A549 (cell line): ENCODE measurements at regions not wholly inside any gene's neighbourhood (a gene's known extent, or its start where the extent isn't known, plus 50 kb on each side); places are given as distances from the start of the nearest gene placed in this dataset.

Experiments used
- ATAC-seq, 2 experiments: fragments of 200-7000 bp in 1 of 2; fragments of >200 bp in 1 of 2; cut with Nextera tagmentation in 1 of 2; cut with Tn5 transposase in 1 of 2; 3 replicates each; pipeline versions ENCODE4 v1.8.0 to v1.9.1; 2018 to 2020; ENCODE audit warnings: mild to moderate bottlenecking in 1 of 2, moderate library complexity in 1 of 2
- CTCF ChIA-PET: fragments of 300-600 bp; sonication (Branson Sonifier 250); formaldehyde crosslinking; extraction: SDS; loops from one replicate; lab custom pipeline; 2021; ENCODE audit warnings: antibody characterized with exemption, inconsistent platforms; lab: Yijun Ruan, JAX
- POLR2A ChIA-PET: fragments of 350-600 bp; formaldehyde crosslinking; extraction: SDS; loops from one replicate; lab custom pipeline; 2021; ENCODE audit warnings: antibody characterized with exemption, inconsistent platforms; lab: Yijun Ruan, JAX
- DNase-seq, 2 experiments: peaks; one replicate each; pipeline versions ENCODE4 v3.0.0 to v3.0.0-alpha.2; 2011 to 2016; ENCODE audit warnings: low read depth in 1 of 2, low spot score in 1 of 2
- FAIRE-seq: peaks from 2 replicates; lab custom pipeline; 2011; peaks lifted over from hg19 to GRCh38; lab: Jason Lieb, UNC
- H3K27ac ChIP-seq, 2 experiments: fragments of >200 bp; sonication (Bioruptor Twin); formaldehyde crosslinking; 3 replicates each; pipeline ENCODE4 v1.5.1; 2016 to 2017
- H3K4me1 ChIP-seq: fragments of >200 bp; sonication (Bioruptor Twin); formaldehyde crosslinking; 3 replicates; pipeline ENCODE4 v1.6.1; 2016
- H3K4me2 ChIP-seq: fragments of >200 bp; sonication (Bioruptor Twin); formaldehyde crosslinking; 3 replicates; pipeline ENCODE4 v1.6.1; 2016
- H3K4me3 ChIP-seq: fragments of >200 bp; sonication (Bioruptor Twin); formaldehyde crosslinking; 3 replicates; pipeline ENCODE4 v1.5.1; 2016
- H3K9me3 ChIP-seq: fragments of >200 bp; sonication (Bioruptor Twin); formaldehyde crosslinking; 3 replicates; pipeline ENCODE4 v1.6.1; 2016
- BHLHE40 ChIP-seq: IDR thresholded peaks from 2 replicates; pipeline ENCODE4 v1.6.1; 2012; ENCODE audit warnings: low read depth, low read length, inconsistent platforms
- CBX8 ChIP-seq: fragments of 200-600 bp; sonication (generic); IDR thresholded peaks from 2 replicates; pipeline ENCODE4 v1.6.1; 2016
- CEBPB ChIP-seq, 2 experiments: fragments of >200 bp in 1 of 2; sonication (Bioruptor Twin) in 1 of 2; formaldehyde crosslinking in 1 of 2; IDR thresholded peaks; 2 replicates each; pipeline ENCODE4 v1.6.1; 2012 to 2016
- CHD4 ChIP-seq: fragments of 200-600 bp; sonication (generic); IDR thresholded peaks from 2 replicates; pipeline ENCODE4 v1.6.1; 2016; ENCODE audit warnings: antibody characterized with exemption, mild to moderate bottlenecking, borderline replicate concordance
- CTCF ChIP-seq: fragments of >200 bp; sonication (Bioruptor Twin); formaldehyde crosslinking; IDR thresholded peaks from 3 replicates; pipeline ENCODE4 v1.5.1; 2016
- EP300 ChIP-seq, 2 experiments: fragments of >200 bp; sonication (Bioruptor Twin); formaldehyde crosslinking; IDR thresholded peaks; 2 replicates in 1 of 2; 3 replicates in 1 of 2; pipeline ENCODE4 v1.6.1; 2016 to 2017
- FOSL2 ChIP-seq, 2 experiments: fragments of 450-650 bp in 1 of 2; fragments of >200 bp in 1 of 2; sonication (Bioruptor Twin) in 1 of 2; formaldehyde crosslinking; IDR thresholded peaks; 2 replicates each; pipeline versions ENCODE4 v1.5.0 to v1.6.1; 2016 to 2020; ENCODE audit warnings: mild to moderate bottlenecking in 1 of 2, moderate library complexity in 1 of 2
- GATA3 ChIP-seq: IDR thresholded peaks from 2 replicates; pipeline ENCODE4 v1.6.1; 2012; ENCODE audit warnings: borderline replicate concordance
- HDAC2 ChIP-seq: fragments of 200-600 bp; sonication (generic); IDR thresholded peaks from 2 replicates; pipeline ENCODE4 v1.6.1; 2016
- HEYL ChIP-seq: fragments of 250-450 bp; sonication (Bioruptor Pico); IDR thresholded peaks from 2 replicates; pipeline ENCODE4 v1.8.0; 2021; ENCODE audit warnings: mild to moderate bottlenecking, moderate library complexity
- HOXA7 ChIP-seq: fragments of 250-450 bp; sonication (Bioruptor Pico); IDR thresholded peaks from 2 replicates; pipeline ENCODE4 v1.5.0; 2020; ENCODE audit warnings: mild to moderate bottlenecking, moderate library complexity
- HOXB5 ChIP-seq: fragments of 250-450 bp; sonication (Bioruptor Pico); IDR thresholded peaks from 2 replicates; pipeline ENCODE4 v1.5.0; 2020; ENCODE audit warnings: mild to moderate bottlenecking, moderate library complexity
- JUN ChIP-seq, 2 experiments: fragments of >200 bp; sonication (Bioruptor Twin); formaldehyde crosslinking; IDR thresholded peaks; 2 replicates in 1 of 2; 3 replicates in 1 of 2; pipeline ENCODE4 v1.6.1; 2016 to 2017
- JUNB ChIP-seq: fragments of >200 bp; sonication (Bioruptor Twin); formaldehyde crosslinking; IDR thresholded peaks from 2 replicates; pipeline ENCODE4 v1.6.1; 2016
- KDM5A ChIP-seq: fragments of 200-600 bp; sonication (generic); IDR thresholded peaks from 2 replicates; pipeline ENCODE4 v1.6.1; 2016; ENCODE audit warnings: antibody characterized with exemption, mild to moderate bottlenecking
- MAZ ChIP-seq: fragments of 150-350 bp; IDR thresholded peaks from 2 replicates; pipeline ENCODE4 v1.6.1; 2014; ENCODE audit warnings: antibody characterized with exemption, low read depth, low read length, borderline replicate concordance
- MYC ChIP-seq: IDR thresholded peaks from 2 replicates; pipeline ENCODE4 v1.6.1; 2012; ENCODE audit warnings: mild to moderate bottlenecking, inconsistent platforms, low read length, improper control_type of control experiment, borderline replicate concordance
- NPAS2 ChIP-seq: fragments of 250-450 bp; sonication (Bioruptor Pico); IDR thresholded peaks from 2 replicates; pipeline ENCODE4 v1.8.0; 2022; ENCODE audit warnings: mild to moderate bottlenecking, moderate library complexity, borderline replicate concordance
- PHF8 ChIP-seq: fragments of 200-600 bp; sonication (generic); IDR thresholded peaks from 2 replicates; pipeline ENCODE4 v1.6.1; 2016; ENCODE audit warnings: low read depth, mild to moderate bottlenecking, antibody characterized with exemption, moderate library complexity, borderline replicate concordance
- POLR2AphosphoS2 ChIP-seq: conservative IDR thresholded peaks from 2 replicates; pipeline ENCODE4 v1.6.1; 2012; ENCODE audit warnings: low read length, improper control_type of control experiment, inconsistent platforms
- RARB ChIP-seq: fragments of 250-450 bp; sonication (Bioruptor Pico); IDR thresholded peaks from 2 replicates; pipeline ENCODE4 v1.8.0; 2021; ENCODE audit warnings: mild to moderate bottlenecking, moderate library complexity
- RCOR1 ChIP-seq: fragments of 150-350 bp; IDR thresholded peaks from 2 replicates; pipeline ENCODE4 v1.6.1; 2014; ENCODE audit warnings: antibody characterized with exemption, low read length, low read depth
- RFX5 ChIP-seq: fragments of 450-650 bp; IDR thresholded peaks from 2 replicates; pipeline ENCODE4 v1.7.1; 2014; ENCODE audit warnings: antibody characterized with exemption, mild to moderate bottlenecking, moderate library complexity
- RNF2 ChIP-seq: fragments of 200-600 bp; sonication (generic); IDR thresholded peaks from 2 replicates; pipeline ENCODE4 v1.6.1; 2016; ENCODE audit warnings: low read depth, mild to moderate bottlenecking, antibody characterized with exemption, moderate library complexity, borderline replicate concordance
- SMC3 ChIP-seq: fragments of >200 bp; sonication (Bioruptor Twin); formaldehyde crosslinking; IDR thresholded peaks from 3 replicates; pipeline ENCODE4 v1.6.1; 2018; ENCODE audit warnings: inconsistent platforms
- SREBF2 ChIP-seq: fragments of 450-650 bp; IDR thresholded peaks from 2 replicates; pipeline ENCODE4 v1.6.1; 2014; ENCODE audit warnings: mild to moderate bottlenecking, moderate library complexity
- TFCP2L1 ChIP-seq: fragments of 250-450 bp; sonication (Bioruptor Pico); IDR thresholded peaks from 2 replicates; pipeline ENCODE4 v1.5.0; 2021; ENCODE audit warnings: mild to moderate bottlenecking
- TP53 ChIP-seq: fragments of 250-450 bp; sonication (Bioruptor Pico); IDR thresholded peaks from 2 replicates; pipeline ENCODE4 v1.5.0; 2021; ENCODE audit warnings: mild to moderate bottlenecking, moderate library complexity
- ZC3H11A ChIP-seq: fragments of 450-650 bp; IDR thresholded peaks from 2 replicates; pipeline ENCODE4 v1.6.1; 2014; ENCODE audit warnings: antibody characterized with exemption, mild to moderate bottlenecking
- ZFP36 ChIP-seq: fragments of 450-650 bp; IDR thresholded peaks from 2 replicates; pipeline ENCODE4 v1.6.1; 2014; ENCODE audit warnings: borderline replicate concordance; ENCODE audit not compliant: partially characterized antibody
- ZNF302 ChIP-seq: fragments of 250-450 bp; sonication (Bioruptor Pico); IDR thresholded peaks from 2 replicates; pipeline ENCODE4 v1.9.0; 2021; ENCODE audit warnings: inconsistent platforms, mild to moderate bottlenecking, moderate library complexity
- WGBS: methylation state at CpG from one replicate; pipeline ENCODE4 v1.1.6; 2017; ENCODE audit errors: missing lambda C conversion rate; 5-methylcytosine and 5-hydroxymethylcytosine counted together
- TF ChIP-seq, protein P1 (sequence below): IDR thresholded peaks from 2 replicates; pipeline ENCODE4 v1.6.1; 2012

DNA sequence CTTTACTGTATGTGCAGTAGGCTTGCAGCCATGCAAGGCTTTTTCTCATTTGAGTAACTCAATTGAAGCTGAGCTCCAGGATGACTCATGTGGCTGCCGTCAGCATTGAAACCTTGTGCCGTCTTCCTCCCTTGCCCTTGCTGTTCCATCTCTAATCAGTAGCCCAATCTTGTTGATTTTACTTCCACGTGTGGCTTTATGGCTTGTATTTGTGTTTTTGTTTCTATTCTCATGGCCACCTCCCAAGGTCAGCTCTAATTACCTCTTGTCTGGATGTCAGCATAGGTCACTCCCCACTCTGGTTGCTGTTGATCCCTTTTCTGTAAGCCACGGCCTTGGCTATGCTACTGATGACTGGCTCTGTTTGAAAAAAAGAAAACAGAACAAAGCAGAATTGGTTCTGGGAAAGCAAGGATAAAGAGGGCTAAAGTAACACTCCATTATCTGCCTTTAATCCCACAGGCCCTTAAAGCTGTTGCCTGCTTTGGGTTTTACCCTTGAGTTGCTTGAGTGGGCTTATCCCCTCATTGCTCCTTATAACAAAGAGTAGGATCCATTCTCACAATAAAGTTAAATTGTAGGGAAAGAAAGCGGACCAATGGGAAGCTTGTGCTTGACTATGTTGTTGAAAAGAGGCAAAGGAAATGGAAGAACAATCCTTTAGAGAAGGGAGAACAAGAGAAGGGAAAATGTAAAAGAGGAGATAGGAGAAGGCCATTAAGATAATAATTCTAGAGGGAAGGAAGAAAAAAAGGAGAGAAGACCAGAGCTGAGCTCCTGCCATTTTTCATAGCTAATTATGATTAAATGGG, 173.9 kb upstream of the PGRMC2 start:
- Histone ChIP-seq H3K4me2 (peak overlapping the region; percentile 50), H3K9me3 (no peaks in the 10 kb centered on the region), H3K4me1 (peaks cover 70% of the 10 kb centered on the region), H3K27ac (peak overlapping the region; percentile 78 to 96), H3K4me3 (no peak overlapping the region)
- DNase-seq (peak in 1 of 2 experiments; percentile 71), ATAC-seq (peak; percentile 83 to 85), FAIRE-seq (no peak)
- 21% methylated on average over 5 of the region's 5 CpGs for WGBS
- TF ChIP-seq GATA3 (peak; percentile 90), TFCP2L1 (no peak), CBX8 (no peak), JUNB (0 out of 2 replicates have a peak, but pooled peaks have one; percentile 37), KDM5A (no peak), HOXA7 (CRISPR knock-in tag) (no peak), HOXB5 (0 out of 2 replicates have a peak, but pooled peaks have one; percentile 7), POLR2AphosphoS2 (no peak), JUN (IDR thresholded peaks at IDR 0.05) (0 out of 5 replicates have a peak, but pooled peaks of 1 of the 2 experiments have one; percentile 40), HDAC2 (no peak), SREBF2 (no peak), ZNF302 (CRISPR knock-in tag) (no peak), FOSL2 (IDR thresholded peaks at IDR 0.05) (peak; percentile 54; the same call in 1 of the 2 replicates), FOSL2 (CRISPR knock-in tag; IDR thresholded peaks at IDR 0.05) (peak; percentile 77), PHF8 (no peak)
- TF ChIP-seq, protein P1, sequence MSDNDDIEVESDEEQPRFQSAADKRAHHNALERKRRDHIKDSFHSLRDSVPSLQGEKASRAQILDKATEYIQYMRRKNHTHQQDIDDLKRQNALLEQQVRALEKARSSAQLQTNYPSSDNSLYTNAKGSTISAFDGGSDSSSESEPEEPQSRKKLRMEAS: peak; percentile 68
- CTCF ChIA-PET: interaction anchor here (1.0 to 3.6 kb wide), 6 partner anchors 7 to 113 kb away, joined by 3 to 11 read pairs (median 4); no protein-coding TSS in a partner anchor
- POLR2A ChIA-PET: interaction anchor here (0.6 to 1.1 kb wide), 2 partner anchors 91 to 322 kb away, joined by 3 to 5 read pairs; no protein-coding TSS in a partner anchor

DNA sequence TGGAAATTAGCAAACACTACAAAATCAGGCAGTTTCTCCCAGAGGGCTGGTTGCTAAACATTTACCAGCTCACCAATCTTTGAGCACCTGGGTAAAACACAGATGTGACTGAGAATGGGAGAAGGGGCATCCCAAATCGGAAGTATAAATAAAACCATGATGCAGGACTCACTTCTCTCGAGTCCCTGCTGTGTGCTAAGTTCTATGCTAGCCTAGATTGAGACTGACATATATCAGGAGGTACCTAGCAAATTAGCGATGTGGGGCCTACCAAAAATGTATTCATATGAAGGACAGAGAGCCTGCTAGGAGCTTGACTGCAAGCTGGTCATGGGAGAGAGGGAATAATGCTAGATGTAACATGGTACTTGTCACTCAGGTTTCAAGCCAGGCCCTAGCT, 171.9 kb upstream of the PGRMC2 start:
- no peak for TF ChIP-seq RNF2
- no peak for TF ChIP-seq TP53
- TF ChIP-seq CEBPB (IDR thresholded peaks at IDR 0.05): no peak
- TF ChIP-seq ZC3H11A: no peak
- no peak for TF ChIP-seq CHD4
- no peak for TF ChIP-seq ZFP36
- no peak for TF ChIP-seq JUNB
- no peak for TF ChIP-seq BHLHE40
- TF ChIP-seq EP300 (IDR thresholded peaks at IDR 0.05): no peak
- TF ChIP-seq RCOR1: no peak
- no peak for TF ChIP-seq RARB (CRISPR knock-in tag)
- no peak for TF ChIP-seq NPAS2
- WGBS: 75% methylated on average over 3 of the region's 3 CpGs
- H3K4me1 ChIP-seq: peaks cover 80% of the 10 kb centered on the region
- POLR2A ChIA-PET: no interaction called here
- no peak overlapping the region for H3K4me2 ChIP-seq
- ATAC-seq: no peak
- no peak overlapping the region for H3K4me3 ChIP-seq
- no peak for FAIRE-seq
- DNase-seq: no peak
- H3K27ac ChIP-seq: peak overlapping the region; percentile 78 to 96
- CTCF ChIA-PET: interaction anchor here (0.9 to 1.3 kb wide), 5 partner anchors 58 to 117 kb away, joined by 3 read pairs; no protein-coding TSS in a partner anchor
- no peaks in the 10 kb centered on the region for H3K9me3 ChIP-seq

DNA sequence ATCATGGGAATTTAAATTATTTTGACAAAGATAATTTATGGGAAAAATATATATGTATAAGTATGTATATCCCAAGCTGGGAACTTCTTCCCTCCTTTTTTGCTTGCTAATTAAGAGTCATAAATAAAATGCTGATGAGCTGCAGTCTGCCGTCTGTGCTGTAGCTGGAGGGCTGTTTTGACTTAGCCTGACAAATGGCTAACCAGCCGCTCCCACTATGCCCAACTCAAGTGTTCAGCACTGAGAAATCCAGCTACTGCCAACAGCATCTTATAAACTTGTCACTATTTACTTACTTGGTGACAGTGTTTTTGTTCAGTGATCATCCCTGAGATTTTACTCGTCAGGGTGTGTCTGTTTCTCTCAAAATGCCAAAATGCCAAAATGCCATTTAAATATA, 171.2 kb upstream of the PGRMC2 start:
- CTCF ChIA-PET: interaction anchor here (0.9 to 1.3 kb wide), 3 partner anchors 60 to 118 kb away, joined by 3 read pairs; no protein-coding TSS in a partner anchor
- TF ChIP-seq MYC (no peak), CEBPB (IDR thresholded peaks at IDR 0.05) (no peak), MAZ (no peak), CBX8 (no peak), JUN (IDR thresholded peaks at IDR 0.05) (no peak), HEYL (CRISPR knock-in tag) (no peak), RFX5 (no peak), SREBF2 (no peak), SMC3 (no peak), CTCF (no peak), PHF8 (no peak)
- no peak overlapping the region for H3K4me3 ChIP-seq
- FAIRE-seq (no peak), ATAC-seq (no peak), DNase-seq (no peak)
- H3K27ac ChIP-seq: peak overlapping the region; percentile 78 to 96
- H3K9me3 ChIP-seq: no peaks in the 10 kb centered on the region
- POLR2A ChIA-PET: no interaction called here
- H3K4me1 ChIP-seq: peaks cover 81% of the 10 kb centered on the region
- H3K4me2 ChIP-seq: no peak overlapping the region
- 91% methylated on average over 3 of the region's 3 CpGs for WGBS
